ENCODE measurements at regions not wholly inside any gene's neighbourhood (a gene's known extent, or its start where the extent isn't known, plus 50 kb on each side); places are given as distances from the start of the nearest gene placed in this dataset.

- no peaks in the 10 kb centered on the region for H3K4me1 ChIP-seq (ENCODE audit: insufficient read depth, low read length)
- no peak overlapping the region for H3K4me3 ChIP-seq (ENCODE audit: low read length)
- no peaks in the 10 kb centered on the region for H3K27me3 ChIP-seq (ENCODE audit: insufficient read depth, low read length)
- H3K9me3 ChIP-seq (ENCODE audit: low read depth, low read length) = no peaks in the 10 kb centered on the region
Observed at GRCh38 chr6:122078481-122078880, 321.0 kb upstream of the HSF2 start.

- Histone ChIP-seq H3K9me3 (ENCODE audit: low read depth, low read length) (no peaks in the 10 kb centered on the region), H3K27me3 (ENCODE audit: insufficient read depth, low read length) (no peaks in the 10 kb centered on the region), H3K4me1 (ENCODE audit: insufficient read depth, low read length) (no peaks in the 10 kb centered on the region), H3K4me3 (ENCODE audit: low read length) (no peak overlapping the region)
Observed at GRCh38 chr6:122079916-122080315, 319.5 kb upstream of the HSF2 start.

- no peaks in the 10 kb centered on the region for H3K9me3 ChIP-seq (ENCODE audit: low read depth, low read length)
Observed at GRCh38 chr6:122081921-122082320, 317.5 kb upstream of the HSF2 start.

GRCh38 chr6:122082370-122082769 is 317.1 kb upstream of the HSF2 start:
- Histone ChIP-seq H3K9me3 (ENCODE audit: low read depth, low read length) (no peaks in the 10 kb centered on the region), H3K27me3 (ENCODE audit: insufficient read depth, low read length) (no peaks in the 10 kb centered on the region), H3K4me1 (ENCODE audit: insufficient read depth, low read length) (no peaks in the 10 kb centered on the region), H3K4me3 (ENCODE audit: low read length) (no peak overlapping the region)

More at GRCh38 chr6:122081921-122082320, 317.5 kb upstream of the HSF2 start:
- no peak overlapping the region for H3K4me3 ChIP-seq (ENCODE audit: low read length)
- no peaks in the 10 kb centered on the region for H3K27me3 ChIP-seq (ENCODE audit: insufficient read depth, low read length)
- H3K4me1 ChIP-seq (ENCODE audit: insufficient read depth, low read length) = no peaks in the 10 kb centered on the region

GRCh38 chr6:122092366-122092765 is 307.1 kb upstream of the HSF2 start:
- no peak overlapping the region for H3K4me3 ChIP-seq (ENCODE audit: low read length)
- no peaks in the 10 kb centered on the region for H3K4me1 ChIP-seq (ENCODE audit: insufficient read depth, low read length)
- H3K27me3 ChIP-seq (ENCODE audit: insufficient read depth, low read length) = no peaks in the 10 kb centered on the region
- H3K9me3 ChIP-seq (ENCODE audit: low read depth, low read length) = no peaks in the 10 kb centered on the region

- H3K9me3 ChIP-seq (ENCODE audit: low read depth, low read length) = no peaks in the 10 kb centered on the region
- no peak overlapping the region for H3K4me3 ChIP-seq (ENCODE audit: low read length)
- no peaks in the 10 kb centered on the region for H3K27me3 ChIP-seq (ENCODE audit: insufficient read depth, low read length)
- H3K4me1 ChIP-seq (ENCODE audit: insufficient read depth, low read length) = no peaks in the 10 kb centered on the region
Observed at GRCh38 chr6:122098201-122098678, 301.2 kb upstream of the HSF2 start.

- Histone ChIP-seq H3K4me3 (ENCODE audit: low read length) (no peak overlapping the region), H3K9me3 (ENCODE audit: low read depth, low read length) (no peaks in the 10 kb centered on the region), H3K27me3 (ENCODE audit: insufficient read depth, low read length) (no peaks in the 10 kb centered on the region), H3K4me1 (ENCODE audit: insufficient read depth, low read length) (no peaks in the 10 kb centered on the region)
Observed at GRCh38 chr6:122102026-122102425, 297.4 kb upstream of the HSF2 start.

GRCh38 chr6:122107256-122107852 is 292.1 kb upstream of the HSF2 start:
- Histone ChIP-seq H3K9me3 (ENCODE audit: low read depth, low read length) (no peaks in the 10 kb centered on the region), H3K4me1 (ENCODE audit: insufficient read depth, low read length) (no peaks in the 10 kb centered on the region), H3K4me3 (ENCODE audit: low read length) (no peak overlapping the region), H3K27me3 (ENCODE audit: insufficient read depth, low read length) (no peaks in the 10 kb centered on the region)

GRCh38 chr6:122109075-122109474 is 290.4 kb upstream of the HSF2 start:
- Histone ChIP-seq H3K9me3 (ENCODE audit: low read depth, low read length) (no peaks in the 10 kb centered on the region), H3K4me3 (ENCODE audit: low read length) (no peak overlapping the region), H3K4me1 (ENCODE audit: insufficient read depth, low read length) (no peaks in the 10 kb centered on the region), H3K27me3 (ENCODE audit: insufficient read depth, low read length) (no peaks in the 10 kb centered on the region)

GRCh38 chr6:122114717-122115116 is 284.7 kb upstream of the HSF2 start:
- Histone ChIP-seq H3K9me3 (ENCODE audit: low read depth, low read length) (no peaks in the 10 kb centered on the region), H3K4me1 (ENCODE audit: insufficient read depth, low read length) (no peaks in the 10 kb centered on the region), H3K27me3 (ENCODE audit: insufficient read depth, low read length) (no peaks in the 10 kb centered on the region)

GRCh38 chr6:122116119-122116834 is 283.2 kb upstream of the HSF2 start:
- Histone ChIP-seq H3K27me3 (ENCODE audit: insufficient read depth, low read length) (no peaks in the 10 kb centered on the region), H3K9me3 (ENCODE audit: low read depth, low read length) (no peaks in the 10 kb centered on the region), H3K4me1 (ENCODE audit: insufficient read depth, low read length) (no peaks in the 10 kb centered on the region), H3K4me3 (ENCODE audit: low read length) (no peak overlapping the region)

More at GRCh38 chr6:122114717-122115116, 284.7 kb upstream of the HSF2 start:
- no peak overlapping the region for H3K4me3 ChIP-seq (ENCODE audit: low read length)

- Histone ChIP-seq H3K4me1 (ENCODE audit: insufficient read depth, low read length) (no peaks in the 10 kb centered on the region), H3K9me3 (ENCODE audit: low read depth, low read length) (no peaks in the 10 kb centered on the region), H3K4me3 (ENCODE audit: low read length) (no peak overlapping the region), H3K27me3 (ENCODE audit: insufficient read depth, low read length) (no peaks in the 10 kb centered on the region)
Observed at GRCh38 chr6:122116835-122117627, 282.4 kb upstream of the HSF2 start.

GRCh38 chr6:122118945-122119506 is 280.4 kb upstream of the HSF2 start:
- Histone ChIP-seq H3K4me1 (ENCODE audit: insufficient read depth, low read length) (no peaks in the 10 kb centered on the region), H3K4me3 (ENCODE audit: low read length) (no peak overlapping the region), H3K27me3 (ENCODE audit: insufficient read depth, low read length) (no peaks in the 10 kb centered on the region), H3K9me3 (ENCODE audit: low read depth, low read length) (no peaks in the 10 kb centered on the region)

- no peaks in the 10 kb centered on the region for H3K4me1 ChIP-seq (ENCODE audit: insufficient read depth, low read length)
- no peak overlapping the region for H3K4me3 ChIP-seq (ENCODE audit: low read length)
- H3K27me3 ChIP-seq (ENCODE audit: insufficient read depth, low read length) = no peaks in the 10 kb centered on the region
- no peaks in the 10 kb centered on the region for H3K9me3 ChIP-seq (ENCODE audit: low read depth, low read length)
Observed at GRCh38 chr6:122122202-122122601, 277.2 kb upstream of the HSF2 start.

- Histone ChIP-seq H3K4me3 (ENCODE audit: low read length) (no peak overlapping the region), H3K9me3 (ENCODE audit: low read depth, low read length) (no peaks in the 10 kb centered on the region), H3K27me3 (ENCODE audit: insufficient read depth, low read length) (no peaks in the 10 kb centered on the region), H3K4me1 (ENCODE audit: insufficient read depth, low read length) (no peaks in the 10 kb centered on the region)
Observed at GRCh38 chr6:122122686-122123085, 276.8 kb upstream of the HSF2 start.
